ENCODE measurements at regions not wholly inside any gene's neighbourhood (a gene's known extent, or its start where the extent isn't known, plus 50 kb on each side); places are given as distances from the start of the nearest gene placed in this dataset.

DNA sequence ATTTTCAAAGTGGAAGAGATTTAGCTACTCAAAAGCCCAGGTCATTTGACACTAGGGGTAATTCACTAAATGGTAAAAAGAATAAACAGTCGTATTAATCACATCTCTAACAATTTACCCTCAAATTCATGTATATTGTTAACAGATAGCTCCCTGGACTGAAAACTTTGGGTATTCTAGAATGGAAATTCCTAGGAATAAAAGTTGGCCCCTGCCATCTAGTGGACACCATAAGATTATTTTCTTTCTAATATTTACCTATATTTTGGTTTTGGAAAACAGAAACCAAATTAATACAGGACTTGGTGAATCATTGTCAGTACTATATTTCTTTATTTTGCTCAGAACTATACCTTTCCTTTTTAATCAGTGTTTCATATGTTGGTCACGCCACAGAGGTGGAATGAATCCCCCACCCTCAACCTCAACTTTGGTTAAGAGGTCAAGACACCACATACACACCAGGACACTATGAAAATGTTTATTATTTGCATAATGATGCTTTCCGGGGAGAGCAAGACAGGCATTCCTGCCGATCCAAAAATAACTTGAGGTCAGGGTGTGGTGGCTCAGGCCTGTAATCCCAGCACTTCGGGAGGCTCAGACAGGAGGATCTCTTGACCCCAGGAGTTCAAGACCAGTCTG is 96.2 kb upstream of the APOOL start:
- Mint-ChIP-seq H3K27ac (no peak overlapping the region), H3K27me3 (peaks cover 29% of the 10 kb centered on the region), H3K4me3 (no peak overlapping the region), H3K9me3 (peaks cover under 1% of the 10 kb centered on the region), H3K4me1 (ENCODE audit: low read depth) (no peaks in the 10 kb centered on the region), H3K36me3 (ENCODE audit: low read depth) (no peaks in the 10 kb centered on the region)
- no peak for DNase-seq

DNA sequence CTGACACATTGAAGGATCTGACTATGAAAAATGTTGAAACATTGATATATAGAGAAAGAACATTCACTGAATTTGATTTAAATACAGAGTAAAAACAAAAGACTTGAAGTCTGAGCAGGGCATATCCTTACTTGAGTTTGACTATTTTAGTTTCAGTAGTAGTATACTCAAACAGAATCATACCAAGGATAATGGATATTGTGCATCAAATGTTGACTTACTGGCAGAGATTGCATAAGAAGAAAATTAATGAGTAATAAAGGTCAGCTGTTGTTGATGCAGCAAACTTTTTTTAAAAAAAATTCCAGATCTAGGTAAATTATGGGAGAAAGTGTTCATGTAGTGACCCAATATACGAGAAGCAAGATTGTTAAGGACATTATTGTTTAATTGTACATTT is 94.5 kb upstream of the APOOL start:
- no peak for DNase-seq
- H3K4me3 Mint-ChIP-seq = no peak overlapping the region
- H3K9me3 Mint-ChIP-seq = no peaks in the 10 kb centered on the region
- H3K36me3 Mint-ChIP-seq (ENCODE audit: low read depth) = no peaks in the 10 kb centered on the region
- H3K4me1 Mint-ChIP-seq (ENCODE audit: low read depth) = no peaks in the 10 kb centered on the region
- H3K27me3 Mint-ChIP-seq = peaks cover 26% of the 10 kb centered on the region
- H3K27ac Mint-ChIP-seq = no peak overlapping the region

- H3K36me3 Mint-ChIP-seq (ENCODE audit: low read depth) = no peaks in the 10 kb centered on the region
- DNase-seq = no peak
- H3K4me3 Mint-ChIP-seq = no peak overlapping the region
- H3K27ac Mint-ChIP-seq = no peak overlapping the region
- no peaks in the 10 kb centered on the region for H3K9me3 Mint-ChIP-seq
- H3K4me1 Mint-ChIP-seq (ENCODE audit: low read depth) = no peaks in the 10 kb centered on the region
- H3K27me3 Mint-ChIP-seq = peaks cover 28% of the 10 kb centered on the region
Measured at GRCh38 chrX:84924624-84925023, 79.1 kb upstream of the APOOL start.

DNA sequence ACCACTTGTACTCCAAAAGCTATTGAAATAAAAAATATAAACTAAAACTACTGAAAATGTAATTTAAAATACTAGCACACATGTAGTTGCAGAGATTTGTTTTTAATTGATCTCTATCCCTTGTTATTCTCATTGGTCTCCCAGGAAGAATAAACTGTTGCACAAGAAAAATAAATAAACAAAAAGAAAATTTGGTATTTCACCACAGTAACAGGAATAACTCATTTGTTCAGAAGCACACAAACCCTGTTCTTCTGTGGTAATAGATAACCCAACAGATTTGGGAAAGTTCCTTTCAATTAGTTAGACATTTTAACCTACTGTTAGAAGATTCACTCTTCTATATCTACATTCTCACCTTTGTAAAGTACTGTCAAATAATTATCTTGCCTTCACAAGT is 70.9 kb upstream of the APOOL start:
- Mint-ChIP-seq H3K4me1 (ENCODE audit: low read depth) (no peaks in the 10 kb centered on the region), H3K4me3 (no peak overlapping the region), H3K27ac (no peak overlapping the region), H3K36me3 (ENCODE audit: low read depth) (no peaks in the 10 kb centered on the region), H3K27me3 (peaks cover 22% of the 10 kb centered on the region), H3K9me3 (no peaks in the 10 kb centered on the region)
- DNase-seq = no peak

DNA sequence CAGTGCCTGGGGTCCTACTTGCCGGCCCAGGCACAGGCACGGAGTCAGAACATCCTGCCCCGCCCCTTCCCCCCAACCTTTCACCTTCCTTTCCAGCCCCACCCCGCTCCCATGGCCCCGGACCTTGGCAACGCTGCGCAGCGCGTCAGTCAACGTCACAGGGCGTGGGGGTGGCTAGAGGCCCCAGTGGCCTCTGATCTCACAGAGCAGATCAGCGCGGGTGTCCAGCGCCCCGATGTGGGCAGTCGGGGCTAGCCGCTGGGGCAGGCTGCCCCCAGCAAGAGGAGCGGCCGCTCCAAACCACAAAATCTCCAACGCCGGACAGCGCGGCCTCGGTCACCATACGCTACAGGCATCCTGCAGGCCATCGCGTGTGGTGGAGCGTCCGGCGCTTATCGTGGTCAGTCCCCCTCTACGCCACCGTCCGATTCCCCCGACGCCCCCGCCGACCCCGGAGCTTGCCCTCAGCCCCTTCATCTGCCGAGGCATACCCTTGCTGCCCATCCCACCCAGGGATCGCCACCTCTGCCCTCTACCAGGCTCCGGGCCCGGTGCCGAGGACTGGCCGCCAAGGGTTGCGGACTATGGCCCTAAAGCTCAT is 69.6 kb upstream of the APOOL start:
- Mint-ChIP-seq H3K4me3 (no peak overlapping the region), H3K9me3 (no peaks in the 10 kb centered on the region), H3K27ac (no peak overlapping the region), H3K4me1 (ENCODE audit: low read depth) (no peaks in the 10 kb centered on the region), H3K27me3 (peaks cover 16% of the 10 kb centered on the region), H3K36me3 (ENCODE audit: low read depth) (no peaks in the 10 kb centered on the region)
- no peak for DNase-seq

Measured in activated T-cell treated with anti-CD3 and anti-CD28 coated beads, Interleukin-2, amount 50 U/mL, for 24 hours (primary cell).